ENCODE measurements at regions not wholly inside any gene's neighbourhood (a gene's known extent, or its start where the extent isn't known, plus 50 kb on each side); places are given as distances from the start of the nearest gene placed in this dataset.

- no peak overlapping the region for H3K4me3 ChIP-seq (ENCODE audit: control insufficient read depth in 1 of 7, extremely low read depth in 1 of 7, insufficient read depth in 4 of 7, low read depth in 2 of 7, low read length in 6 of 7)
- H3K27ac ChIP-seq (ENCODE audit: insufficient read depth in 1 of 2, low read depth in 1 of 2, low read length in 2 of 2, poor library complexity in 1 of 2, severe bottlenecking in 2 of 2): no peak overlapping the region
- peaks cover 0 to 15% (median 11%) of the 10 kb centered on the region in 4 experiments for H3K4me1 ChIP-seq (ENCODE audit: control extremely low read depth in 1 of 4, control insufficient read depth in 4 of 4, insufficient read depth in 4 of 4, low read length in 3 of 4)
- 100% methylated on average over 1 of the region's 3 CpGs for WGBS (ENCODE audit: insufficient coverage)
- DNase-seq: no peak
- H3K36me3 ChIP-seq (ENCODE audit: control insufficient read depth in 4 of 4, insufficient read depth in 4 of 4, low read length in 3 of 4): peaks cover 0 to 14% (median 1%) of the 10 kb centered on the region in 4 experiments
- H3K9me3 ChIP-seq (ENCODE audit: control extremely low read depth in 1 of 5, control insufficient read depth in 4 of 5, insufficient read depth in 2 of 5, low read depth in 1 of 5, low read length in 4 of 5): peaks cover 0 to 18% (median 0%) of the 10 kb centered on the region in 5 experiments
- POLR2A ChIA-PET: interaction anchor here (0.6 to 1.2 kb wide), 2 partner anchors 36 to 184 kb away, joined by 3 to 6 read pairs; no protein-coding TSS in a partner anchor
- no peaks in the 10 kb centered on the region for H3K27me3 ChIP-seq (replicated peaks in 2 of 5; ENCODE audit: control insufficient read depth in 4 of 5, insufficient read depth in 5 of 5, low read length in 4 of 5)
- CTCF ChIA-PET: interaction anchor here (1.1 to 2.2 kb wide), 4 partner anchors 11 to 16 kb away, joined by 3 to 6 read pairs (median 4); no protein-coding TSS in a partner anchor
Observed at GRCh38 chr2:16298866-16299265, 358.5 kb downstream of the MYCN start.

- DNase-seq: no peak
- no peak overlapping the region for H3K4me3 ChIP-seq (ENCODE audit: control insufficient read depth in 1 of 7, extremely low read depth in 1 of 7, insufficient read depth in 4 of 7, low read depth in 2 of 7, low read length in 6 of 7)
- peaks cover 0 to 14% (median 3%) of the 10 kb centered on the region in 4 experiments for H3K36me3 ChIP-seq (ENCODE audit: control insufficient read depth in 4 of 4, insufficient read depth in 4 of 4, low read length in 3 of 4)
- H3K27me3 ChIP-seq (replicated peaks in 2 of 5; ENCODE audit: control insufficient read depth in 4 of 5, insufficient read depth in 5 of 5, low read length in 4 of 5): no peaks in the 10 kb centered on the region
- no peak overlapping the region for H3K27ac ChIP-seq (ENCODE audit: insufficient read depth in 1 of 2, low read depth in 1 of 2, low read length in 2 of 2, poor library complexity in 1 of 2, severe bottlenecking in 2 of 2)
- peaks cover 0 to 18% (median 0%) of the 10 kb centered on the region in 5 experiments for H3K9me3 ChIP-seq (ENCODE audit: control extremely low read depth in 1 of 5, control insufficient read depth in 4 of 5, insufficient read depth in 2 of 5, low read depth in 1 of 5, low read length in 4 of 5)
- ChIA-PET CTCF (interaction anchor here (1.1 kb wide), 1 partner anchor 18 kb away, joined by 3 read pairs; no protein-coding TSS in a partner anchor), POLR2A (no interaction called here)
- 84% methylated on average over 7 of the region's 8 CpGs for WGBS (ENCODE audit: insufficient coverage)
- H3K4me1 ChIP-seq (ENCODE audit: control extremely low read depth in 1 of 4, control insufficient read depth in 4 of 4, insufficient read depth in 4 of 4, low read length in 3 of 4): no peaks in the 10 kb centered on the region
Observed at GRCh38 chr2:16296331-16297250, 356.2 kb downstream of the MYCN start.

- no peak overlapping the region for H3K4me3 ChIP-seq (ENCODE audit: control insufficient read depth in 1 of 7, extremely low read depth in 1 of 7, insufficient read depth in 4 of 7, low read depth in 2 of 7, low read length in 6 of 7)
- peaks cover 0 to 12% (median 2%) of the 10 kb centered on the region in 4 experiments for H3K36me3 ChIP-seq (ENCODE audit: control insufficient read depth in 4 of 4, insufficient read depth in 4 of 4, low read length in 3 of 4)
- no peaks in the 10 kb centered on the region for H3K4me1 ChIP-seq (ENCODE audit: control extremely low read depth in 1 of 4, control insufficient read depth in 4 of 4, insufficient read depth in 4 of 4, low read length in 3 of 4)
- H3K9me3 ChIP-seq (ENCODE audit: control extremely low read depth in 1 of 5, control insufficient read depth in 4 of 5, insufficient read depth in 2 of 5, low read depth in 1 of 5, low read length in 4 of 5): peaks cover 0 to 18% (median 0%) of the 10 kb centered on the region in 5 experiments
- no peak overlapping the region for H3K27ac ChIP-seq (ENCODE audit: insufficient read depth in 1 of 2, low read depth in 1 of 2, low read length in 2 of 2, poor library complexity in 1 of 2, severe bottlenecking in 2 of 2)
- 98% methylated on average over 5 of the region's 6 CpGs for WGBS (ENCODE audit: insufficient coverage)
- ChIA-PET CTCF (interaction anchor here (0.7 kb wide), 1 partner anchor 14 kb away, joined by 4 read pairs; no protein-coding TSS in a partner anchor), POLR2A (no interaction called here)
- DNase-seq: no peak
- H3K27me3 ChIP-seq (replicated peaks in 2 of 5; ENCODE audit: control insufficient read depth in 4 of 5, insufficient read depth in 5 of 5, low read length in 4 of 5): no peaks in the 10 kb centered on the region
Observed at GRCh38 chr2:16296038-16296290, 355.6 kb downstream of the MYCN start.

- Histone ChIP-seq H3K36me3 (ENCODE audit: control insufficient read depth in 4 of 4, insufficient read depth in 4 of 4, low read length in 3 of 4) (peaks cover 0 to 9% (median 2%) of the 10 kb centered on the region in 4 experiments), H3K4me1 (ENCODE audit: control extremely low read depth in 1 of 4, control insufficient read depth in 4 of 4, insufficient read depth in 4 of 4, low read length in 3 of 4) (no peaks in the 10 kb centered on the region), H3K27me3 (replicated peaks in 2 of 5; ENCODE audit: control insufficient read depth in 4 of 5, insufficient read depth in 5 of 5, low read length in 4 of 5) (no peaks in the 10 kb centered on the region), H3K4me3 (ENCODE audit: control insufficient read depth in 1 of 7, extremely low read depth in 1 of 7, insufficient read depth in 4 of 7, low read depth in 2 of 7, low read length in 6 of 7) (no peak overlapping the region), H3K27ac (ENCODE audit: insufficient read depth in 1 of 2, low read depth in 1 of 2, low read length in 2 of 2, poor library complexity in 1 of 2, severe bottlenecking in 2 of 2) (no peak overlapping the region), H3K9me3 (ENCODE audit: control extremely low read depth in 1 of 5, control insufficient read depth in 4 of 5, insufficient read depth in 2 of 5, low read depth in 1 of 5, low read length in 4 of 5) (peaks cover 0 to 8% (median 0%) of the 10 kb centered on the region in 5 experiments)
- CTCF ChIA-PET: interaction anchor here (0.9 to 2.2 kb wide), 3 partner anchors 8 to 15 kb away, joined by 3 to 6 read pairs (median 3); no protein-coding TSS in a partner anchor
- WGBS (ENCODE audit: insufficient coverage): 97% methylated on average over 5 of the region's 7 CpGs
- POLR2A ChIA-PET: no interaction called here
- no peak for DNase-seq
Observed at GRCh38 chr2:16294791-16295190, 354.4 kb downstream of the MYCN start.

- peaks cover 0 to 2% (median 0%) of the 10 kb centered on the region in 5 experiments for H3K9me3 ChIP-seq (ENCODE audit: control extremely low read depth in 1 of 5, control insufficient read depth in 4 of 5, insufficient read depth in 2 of 5, low read depth in 1 of 5, low read length in 4 of 5)
- ChIA-PET CTCF (interaction anchor here (1.2 to 2.2 kb wide), 2 partner anchors 9 to 12 kb away, joined by 4 to 6 read pairs; no protein-coding TSS in a partner anchor), POLR2A (no interaction called here)
- H3K36me3 ChIP-seq (ENCODE audit: control insufficient read depth in 4 of 4, insufficient read depth in 4 of 4, low read length in 3 of 4): peaks cover 0 to 4% (median 2%) of the 10 kb centered on the region in 4 experiments
- no peak overlapping the region for H3K27ac ChIP-seq (ENCODE audit: insufficient read depth in 1 of 2, low read depth in 1 of 2, low read length in 2 of 2, poor library complexity in 1 of 2, severe bottlenecking in 2 of 2)
- no peak for DNase-seq
- WGBS (ENCODE audit: insufficient coverage): no CpG with 5 or more reads among the region's 1 CpG
- no peak overlapping the region for H3K4me3 ChIP-seq (ENCODE audit: control insufficient read depth in 1 of 7, extremely low read depth in 1 of 7, insufficient read depth in 4 of 7, low read depth in 2 of 7, low read length in 6 of 7)
- H3K4me1 ChIP-seq (ENCODE audit: control extremely low read depth in 1 of 4, control insufficient read depth in 4 of 4, insufficient read depth in 4 of 4, low read length in 3 of 4): no peaks in the 10 kb centered on the region
- no peaks in the 10 kb centered on the region for H3K27me3 ChIP-seq (replicated peaks in 2 of 5; ENCODE audit: control insufficient read depth in 4 of 5, insufficient read depth in 5 of 5, low read length in 4 of 5)
Observed at GRCh38 chr2:16293871-16294270, 353.5 kb downstream of the MYCN start.

- H3K27ac ChIP-seq (ENCODE audit: insufficient read depth in 1 of 2, low read depth in 1 of 2, low read length in 2 of 2, poor library complexity in 1 of 2, severe bottlenecking in 2 of 2): no peak overlapping the region
- 92% methylated on average over 6 of the region's 6 CpGs for WGBS (ENCODE audit: insufficient coverage)
- no peaks in the 10 kb centered on the region for H3K27me3 ChIP-seq (replicated peaks in 2 of 5; ENCODE audit: control insufficient read depth in 4 of 5, insufficient read depth in 5 of 5, low read length in 4 of 5)
- H3K9me3 ChIP-seq (ENCODE audit: control extremely low read depth in 1 of 5, control insufficient read depth in 4 of 5, insufficient read depth in 2 of 5, low read depth in 1 of 5, low read length in 4 of 5): peaks cover 0 to 2% (median 0%) of the 10 kb centered on the region in 5 experiments
- H3K4me3 ChIP-seq (ENCODE audit: control insufficient read depth in 1 of 7, extremely low read depth in 1 of 7, insufficient read depth in 4 of 7, low read depth in 2 of 7, low read length in 6 of 7): no peak overlapping the region
- ChIA-PET POLR2A (no interaction called here), CTCF (interaction anchor here (1.2 to 2.2 kb wide), 2 partner anchors 9 to 11 kb away, joined by 4 to 6 read pairs; no protein-coding TSS in a partner anchor)
- DNase-seq: no peak
- peaks cover 0 to 4% (median under 1%) of the 10 kb centered on the region in 4 experiments for H3K36me3 ChIP-seq (ENCODE audit: control insufficient read depth in 4 of 4, insufficient read depth in 4 of 4, low read length in 3 of 4)
- H3K4me1 ChIP-seq (ENCODE audit: control extremely low read depth in 1 of 4, control insufficient read depth in 4 of 4, insufficient read depth in 4 of 4, low read length in 3 of 4): no peaks in the 10 kb centered on the region
Observed at GRCh38 chr2:16293398-16293797, 353.0 kb downstream of the MYCN start.

Data from common myeloid progenitor, CD34-positive (primary cell).